ENCODE measurements at regions not wholly inside any gene's neighbourhood (a gene's known extent, or its start where the extent isn't known, plus 50 kb on each side); places are given as distances from the start of the nearest gene placed in this dataset. TPM values are rescaled to one million over a fixed set of nuclear protein-coding genes. Genes with fewer than 3 reads are reported as not detected.
A peak's percentile ranks its signal among the peaks of the same experiment; 100 is the strongest.
"Not testable (repeated sequence)": the region's sequence is repeated elsewhere in the genome, so short reads cannot be mapped to it uniquely, and the experiment has no call there.

- H3K9ac ChIP-seq (ENCODE audit: low read length); H3K4me3 Mint-ChIP-seq; H3K9me3 Mint-ChIP-seq (ENCODE audit: insufficient read depth); H3K27ac ChIP-seq (ENCODE audit: low read length in 2 of 2); H3K79me2 ChIP-seq (ENCODE audit: control insufficient read depth, insufficient read depth, low read length); DNase-seq; POLR2A ChIA-PET; H3K4me1 ChIP-seq (ENCODE audit: control insufficient read depth in 2 of 2, insufficient read depth in 2 of 2, low read length in 2 of 2); H3K9me3 ChIP-seq (ENCODE audit: control extremely low read depth in 1 of 3, control insufficient read depth in 2 of 3, insufficient read depth in 1 of 3, low read length in 2 of 3); H3K4me3 ChIP-seq (ENCODE audit: control extremely low read depth in 1 of 5, extremely low read depth in 1 of 5, insufficient read depth in 1 of 5, low read depth in 2 of 5, low read length in 4 of 5); intact Hi-C loops (cut with micrococcal nuclease); CTCF ChIA-PET; H3K27me3 Mint-ChIP-seq; H2AFZ ChIP-seq (ENCODE audit: insufficient read depth, low read depth, low read length, poor library complexity, severe bottlenecking); H3K27me3 ChIP-seq (replicated peaks in 1 of 4; ENCODE audit: control extremely low read depth in 1 of 4, control insufficient read depth in 3 of 4, insufficient read depth in 4 of 4, low read length in 3 of 4); H3K4me2 ChIP-seq (replicated peaks; ENCODE audit: low read depth, low read length, poor library complexity, severe bottlenecking); H4K20me1 ChIP-seq (ENCODE audit: control insufficient read depth, insufficient read depth, low read length, poor library complexity, severe bottlenecking); H3K36me3 ChIP-seq (replicated peaks in 1 of 2; ENCODE audit: control extremely low read depth in 1 of 2, control insufficient read depth in 1 of 2, extremely low read depth in 1 of 2, insufficient read depth in 2 of 2, low read length in 1 of 2); ATAC-seq (ENCODE audit: low read depth); H3K4me1 Mint-ChIP-seq; H3K27ac Mint-ChIP-seq: not testable (repeated sequence)
- WGBS (ENCODE audit: insufficient coverage): 89% methylated on average over 3 of the region's 3 CpGs
Observed at GRCh38 chr1:149418782-149419181, 56.1 kb upstream of the NBPF19 start.

DNA sequence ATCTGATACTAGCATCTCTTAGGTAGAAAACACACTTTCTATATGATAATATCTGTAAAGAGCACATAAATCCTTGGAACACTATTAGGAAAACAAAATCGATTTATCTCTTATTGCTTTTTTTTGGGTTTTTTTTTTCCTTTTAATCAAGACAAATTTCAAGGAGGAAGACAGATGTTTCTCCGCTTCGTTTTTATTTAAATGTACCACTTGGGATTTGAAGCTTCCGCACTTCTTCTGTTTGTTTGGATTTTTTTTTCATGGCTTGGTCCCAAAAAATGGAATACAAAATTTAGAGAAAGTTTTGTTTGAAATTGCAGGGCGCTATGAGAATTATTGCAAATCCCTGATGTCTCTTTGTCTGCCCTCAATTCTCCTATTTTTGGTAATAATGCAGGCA, 51.7 kb upstream of the NBPF19 start:
- H2AFZ ChIP-seq (ENCODE audit: insufficient read depth, low read depth, low read length, poor library complexity, severe bottlenecking); H3K79me2 ChIP-seq (ENCODE audit: control insufficient read depth, insufficient read depth, low read length); H3K27me3 ChIP-seq (replicated peaks in 1 of 4; ENCODE audit: control extremely low read depth in 1 of 4, control insufficient read depth in 3 of 4, insufficient read depth in 4 of 4, low read length in 3 of 4); H3K4me3 Mint-ChIP-seq; H3K27me3 Mint-ChIP-seq; H3K9me3 ChIP-seq (ENCODE audit: control extremely low read depth in 1 of 3, control insufficient read depth in 2 of 3, insufficient read depth in 1 of 3, low read length in 2 of 3); H3K36me3 ChIP-seq (replicated peaks in 1 of 2; ENCODE audit: control extremely low read depth in 1 of 2, control insufficient read depth in 1 of 2, extremely low read depth in 1 of 2, insufficient read depth in 2 of 2, low read length in 1 of 2); H3K4me1 ChIP-seq (ENCODE audit: control insufficient read depth in 2 of 2, insufficient read depth in 2 of 2, low read length in 2 of 2); H3K4me2 ChIP-seq (replicated peaks; ENCODE audit: low read depth, low read length, poor library complexity, severe bottlenecking); H4K20me1 ChIP-seq (ENCODE audit: control insufficient read depth, insufficient read depth, low read length, poor library complexity, severe bottlenecking); DNase-seq; H3K27ac Mint-ChIP-seq; intact Hi-C loops (cut with micrococcal nuclease); CTCF ChIA-PET; H3K27ac ChIP-seq (ENCODE audit: low read length in 2 of 2); H3K9ac ChIP-seq (ENCODE audit: low read length); ATAC-seq (ENCODE audit: low read depth); POLR2A ChIA-PET; H3K9me3 Mint-ChIP-seq (ENCODE audit: insufficient read depth); H3K4me3 ChIP-seq (ENCODE audit: control extremely low read depth in 1 of 5, extremely low read depth in 1 of 5, insufficient read depth in 1 of 5, low read depth in 2 of 5, low read length in 4 of 5); H3K4me1 Mint-ChIP-seq: not testable (repeated sequence)
- WGBS (ENCODE audit: insufficient coverage): no CpG with 5 or more reads among the region's 5 CpGs

Small RNA genes lying in the stretch of these regions (small RNA-seq; reads per million reads assigned to genes)
- 27.7 reads per million, percentile 91 among the genes with 10 or more reads in this experiment for gene RF00100 (ENCODE audit: insufficient read length, low read depth, low replicate concordance)
- not detected for gene RNU1-59P (ENCODE audit: insufficient read length, low read depth, low replicate concordance)

Data from B cell (primary cell).